Astrocyte of the spinal cord (primary cell): ENCODE measurements at regions not wholly inside any gene's neighbourhood (a gene's known extent, or its start where the extent isn't known, plus 50 kb on each side); places are given as distances from the start of the nearest gene placed in this dataset.

Experiments used
- DNase-seq: peaks from one replicate; pipeline ENCODE4 v3.0.0; 2011; ENCODE audit warnings: low read depth, low spot score
- H3K4me3 ChIP-seq: 2 replicates; pipeline ENCODE4 v1.5.1; 2011; ENCODE audit warnings: low read depth, mild to moderate bottlenecking, low read length, moderate library complexity
- CTCF ChIP-seq: IDR thresholded peaks from 2 replicates; pipeline ENCODE4 v1.5.1; 2012; ENCODE audit warnings: low read depth, mild to moderate bottlenecking, low read length, inconsistent platforms
- in situ Hi-C: cut with HindIII; loops from 2 replicates; pipeline ENCODE4 v1.10.0; 2017; ENCODE audit warnings: low sequenced_read_pairs

GRCh38 chr10:65581426-65582026, 1344.3 kb upstream of the LRRTM3 start:
- no peak for DNase-seq
- in situ Hi-C loops: no loop called here
- no peak for TF ChIP-seq CTCF
- H3K4me3 ChIP-seq: no peak overlapping the region

DNA sequence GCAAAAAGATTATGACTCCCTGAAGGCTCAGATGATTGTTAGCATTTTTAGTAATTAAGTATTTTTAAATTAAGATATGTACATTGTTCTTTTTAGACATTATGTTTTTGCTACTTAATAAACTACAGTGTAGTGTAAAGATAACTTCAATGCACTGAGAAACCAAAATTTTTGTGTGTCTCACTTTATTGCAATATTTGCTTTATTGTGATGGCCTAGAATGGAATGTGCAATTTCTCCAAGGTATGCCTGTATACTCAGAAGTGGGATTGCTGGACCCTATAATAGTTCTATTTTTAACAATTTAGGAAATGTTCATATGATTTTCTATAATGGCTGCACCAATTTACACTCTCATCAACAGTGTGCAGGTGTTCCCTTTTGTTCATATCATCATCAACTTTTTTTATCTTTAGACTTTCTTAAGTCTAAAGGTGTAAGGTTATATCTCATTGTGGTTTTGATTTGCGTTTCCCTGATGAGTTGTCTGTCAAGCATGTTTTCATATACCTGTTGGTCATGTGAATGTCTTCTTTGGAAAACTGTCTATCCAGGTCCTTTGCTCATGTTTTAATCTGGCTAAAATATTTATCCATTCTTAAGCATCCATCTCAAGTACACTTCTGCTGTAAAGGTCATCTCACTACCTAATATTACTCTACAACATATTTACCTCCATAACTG, 1323.5 kb upstream of the LRRTM3 start:
- DNase-seq: no peak
- in situ Hi-C loops: no loop called here
- TF ChIP-seq CTCF: no peak
- no peak overlapping the region for H3K4me3 ChIP-seq

DNA sequence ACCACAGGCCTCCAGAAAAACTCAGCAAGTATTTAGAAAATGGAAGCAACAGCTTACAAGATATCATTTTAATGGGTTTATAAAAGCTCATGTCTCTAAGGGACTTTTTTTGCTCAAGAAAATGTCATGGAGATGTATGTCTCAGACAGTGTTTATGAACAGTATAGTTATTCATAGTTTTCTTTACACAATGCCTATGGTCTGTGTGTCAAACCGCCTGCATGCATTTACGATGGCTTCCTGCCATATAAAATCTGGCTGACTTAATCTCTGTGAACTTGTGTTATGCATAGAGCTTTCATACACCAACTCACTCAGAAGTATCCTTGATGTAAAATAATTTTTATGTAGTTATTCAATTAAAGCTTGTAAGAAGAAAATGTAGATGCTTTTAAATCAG, 1314.2 kb upstream of the LRRTM3 start:
- in situ Hi-C loops: no loop called here
- peak; percentile 24 for DNase-seq
- no peak for TF ChIP-seq CTCF
- H3K4me3 ChIP-seq: no peak overlapping the region

GRCh38 chr10:65614956-65615565, 1310.8 kb upstream of the LRRTM3 start:
- TF ChIP-seq CTCF: no peak
- no peak overlapping the region for H3K4me3 ChIP-seq
- DNase-seq: no peak
- in situ Hi-C loops: no loop called here

- in situ Hi-C loops: no loop called here
- no peak overlapping the region for H3K4me3 ChIP-seq
- TF ChIP-seq CTCF: no peak
- no peak for DNase-seq
These were observed 1307.7 kb upstream of the LRRTM3 start for GRCh38 chr10:65618126-65618525.

DNA sequence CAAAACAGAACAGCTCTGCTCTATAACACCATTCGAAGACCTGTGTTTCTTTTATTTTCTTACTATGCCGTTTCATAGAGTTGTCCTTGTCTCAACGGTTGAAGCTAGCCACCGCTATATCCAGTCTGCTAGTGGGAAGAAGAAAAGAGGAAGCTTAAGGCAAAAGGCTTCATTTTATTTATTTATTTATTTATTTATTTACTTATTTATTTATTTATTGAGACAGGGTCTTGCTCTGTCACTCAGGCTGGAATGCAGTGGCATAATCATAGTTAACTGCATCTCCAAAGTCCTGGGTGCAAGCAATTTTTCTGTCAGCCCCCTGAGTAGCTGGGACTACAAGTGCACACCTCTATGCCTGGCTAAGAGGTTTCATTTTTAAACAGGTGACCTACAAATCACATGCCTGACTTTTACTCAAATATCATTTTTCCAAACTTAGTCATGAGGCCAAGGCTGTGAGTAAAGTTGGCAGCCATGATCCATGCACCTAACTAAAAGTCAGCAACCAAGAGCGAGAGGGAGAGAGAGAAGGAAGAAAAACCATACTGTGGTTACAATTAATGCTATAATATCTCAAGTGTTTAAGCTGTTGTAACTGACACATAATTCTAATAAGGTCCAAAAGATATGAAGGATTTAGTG, 1305.3 kb upstream of the LRRTM3 start:
- in situ Hi-C loops: no loop called here
- no peak for TF ChIP-seq CTCF

More for the DNA sequence above, 1305.3 kb upstream of the LRRTM3 start:
- H3K4me3 ChIP-seq: no peak overlapping the region
- no peak for DNase-seq
